IMR-90 (cell line): ENCODE measurements at regions not wholly inside any gene's neighbourhood (a gene's known extent, or its start where the extent isn't known, plus 50 kb on each side); places are given as distances from the start of the nearest gene placed in this dataset.

ENCODE experiments used
- ATAC-seq: fragments of 200-7000 bp; cut with Tn5 transposase; 2 replicates; pipeline ENCODE4 v1.9.1; 2020; ENCODE audit warnings: low read depth, mild to moderate bottlenecking, moderate library complexity
- BruUV-seq: library from RNA; stranded (reverse); fragments of 400-500 nt; replicated peaks from 2 replicates; lab custom pipeline; 2021; lab: Mats Ljungman, UMichigan
- CTCF ChIA-PET: fragments of 300-600 bp; formaldehyde crosslinking; extraction: SDS; loops from one replicate; lab custom pipeline; 2021; ENCODE audit warnings: antibody characterized with exemption; lab: Yijun Ruan, JAX
- POLR2A ChIA-PET: fragments of 300-600 bp; sonication (Branson Sonifier 250); formaldehyde crosslinking; loops from one replicate; lab custom pipeline; 2022; ENCODE audit warnings: antibody characterized with exemption; ENCODE audit not compliant: unreplicated experiment; lab: Charles Lee
- DNase-seq: peaks from one replicate; pipeline ENCODE4 v3.0.0; 2013
- H2AFZ ChIP-seq: replicated peaks from 2 replicates; pipeline ENCODE3; 2013; ENCODE audit warnings: low read length, mild to moderate bottlenecking; ENCODE audit not compliant: poor library complexity
- H2AK5ac ChIP-seq: 2 replicates; pipeline ENCODE4 v1.6.1; 2013; ENCODE audit warnings: low read depth, low read length, inconsistent platforms
- H2AK9ac ChIP-seq: replicated peaks from 2 replicates; pipeline ENCODE3; 2013; ENCODE audit warnings: mild to moderate bottlenecking, low read depth, low read length, moderate library complexity; ENCODE audit not compliant: poor library complexity
- H2BK120ac ChIP-seq: 2 replicates; pipeline ENCODE4 v1.6.1; 2013; ENCODE audit warnings: low read depth, low read length, inconsistent platforms
- H2BK15ac ChIP-seq: 3 replicates; pipeline ENCODE4 v1.6.1; 2013; ENCODE audit warnings: low read depth, low read length, inconsistent platforms
- H2BK20ac ChIP-seq: 2 replicates; pipeline ENCODE4 v1.6.1; 2013; ENCODE audit warnings: low read depth, mild to moderate bottlenecking, inconsistent platforms, low read length, moderate library complexity
- H2BK5ac ChIP-seq: 2 replicates; pipeline ENCODE4 v1.6.1; 2013; ENCODE audit warnings: mild to moderate bottlenecking, low read depth, low read length, inconsistent platforms; ENCODE audit not compliant: poor library complexity, severe bottlenecking
- H3K14ac ChIP-seq: replicated peaks from 2 replicates; pipeline ENCODE4 v1.6.1; 2013; ENCODE audit warnings: low read depth, low read length, inconsistent platforms
- H3K18ac ChIP-seq: 2 replicates; pipeline ENCODE4 v1.6.1; 2013; ENCODE audit warnings: low read depth, low read length, control low read depth
- H3K23ac ChIP-seq: 2 replicates; pipeline ENCODE4 v1.6.1; 2013; ENCODE audit warnings: low read depth, low read length, inconsistent platforms
- H3K27ac ChIP-seq: 2 replicates; pipeline ENCODE4 v1.5.1; 2013; ENCODE audit warnings: mild to moderate bottlenecking, control low read depth, low read length; ENCODE audit not compliant: insufficient read depth
- H3K27me3 ChIP-seq: 2 replicates; pipeline ENCODE4 v1.6.1; 2013; ENCODE audit warnings: low read length; ENCODE audit not compliant: control insufficient read depth, insufficient read depth
- H3K36me3 ChIP-seq: 2 replicates; pipeline ENCODE4 v1.6.1; 2013; ENCODE audit warnings: low read length, mixed read lengths; ENCODE audit not compliant: control insufficient read depth, insufficient read depth
- H3K4ac ChIP-seq: 2 replicates; pipeline ENCODE4 v1.6.1; 2013; ENCODE audit warnings: low read depth, low read length, inconsistent platforms
- H3K4me1 ChIP-seq: 2 replicates; pipeline ENCODE4 v1.6.1; 2013; ENCODE audit warnings: low read length, mixed read lengths; ENCODE audit not compliant: control insufficient read depth, insufficient read depth
- H3K4me2 ChIP-seq: 2 replicates; pipeline ENCODE4 v1.6.1; 2013; ENCODE audit warnings: low read depth, mild to moderate bottlenecking, control low read depth, low read length, moderate library complexity
- H3K4me3 ChIP-seq: 2 replicates; pipeline ENCODE4 v1.5.1; 2013; ENCODE audit warnings: low read depth, mild to moderate bottlenecking, control low read depth, low read length, moderate library complexity; ENCODE audit not compliant: insufficient read depth
- H3K56ac ChIP-seq: 2 replicates; pipeline ENCODE4 v1.6.1; 2013; ENCODE audit warnings: low read length, inconsistent platforms; ENCODE audit not compliant: insufficient read depth; ENCODE audit errors: extremely low read depth
- H3K79me1 ChIP-seq, 2 experiments: 2 replicates each; pipeline ENCODE4 v1.6.1; 2013; ENCODE audit warnings: low read length in 2 of 2, inconsistent platforms in 1 of 2, low read depth in 1 of 2
- H3K9ac ChIP-seq: 2 replicates; pipeline ENCODE4 v1.6.1; 2013; ENCODE audit warnings: low read depth, low read length, control low read depth
- H3K9me1 ChIP-seq: 2 replicates; pipeline ENCODE4 v1.6.1; 2013; ENCODE audit warnings: low read length, inconsistent platforms; ENCODE audit not compliant: insufficient read depth
- H3K9me3 ChIP-seq: 2 replicates; pipeline ENCODE4 v1.6.1; 2013; ENCODE audit warnings: low read length; ENCODE audit not compliant: control insufficient read depth, insufficient read depth
- H4K20me1 ChIP-seq: 2 replicates; pipeline ENCODE4 v1.6.1; 2013; ENCODE audit warnings: low read length, inconsistent platforms; ENCODE audit not compliant: insufficient read depth
- H4K5ac ChIP-seq: 2 replicates; pipeline ENCODE4 v1.6.1; 2013; ENCODE audit warnings: mild to moderate bottlenecking, low read depth, low read length, control low read depth
- H4K8ac ChIP-seq, 2 experiments: 2 replicates each; pipeline ENCODE4 v1.6.1; 2013; ENCODE audit warnings: low read depth in 2 of 2, low read length in 2 of 2, control low read depth in 1 of 2, inconsistent platforms in 1 of 2
- H4K91ac ChIP-seq: 2 replicates; pipeline ENCODE4 v1.6.1; 2013; ENCODE audit warnings: low read depth, low read length, inconsistent platforms; ENCODE audit not compliant: insufficient read depth
- BHLHE40 ChIP-seq: fragments of 150-350 bp; IDR thresholded peaks from 2 replicates; pipeline ENCODE4 v1.6.1; 2016; ENCODE audit warnings: mild to moderate bottlenecking, low read depth, low read length
- CEBPB ChIP-seq: IDR thresholded peaks from 2 replicates; pipeline ENCODE4 v1.6.1; 2012; ENCODE audit warnings: low read depth, low read length, improper control_type of control experiment
- ELK1 ChIP-seq: fragments of 150-350 bp; IDR thresholded peaks from 2 replicates; pipeline ENCODE4 v1.6.1; 2016; ENCODE audit warnings: low read depth, mild to moderate bottlenecking, low read length, moderate library complexity, borderline replicate concordance
- MAFK ChIP-seq: IDR thresholded peaks from 2 replicates; pipeline ENCODE4 v1.6.1; 2012; ENCODE audit warnings: low read depth, low read length, improper control_type of control experiment
- MXI1 ChIP-seq: IDR thresholded peaks from 2 replicates; pipeline ENCODE4 v1.6.1; 2012; ENCODE audit warnings: low read depth, mild to moderate bottlenecking, low read length, moderate library complexity, borderline replicate concordance
- NFE2L2 ChIP-seq: fragments of 150-350 bp; IDR thresholded peaks from 2 replicates; pipeline ENCODE4 v1.6.1; 2016; ENCODE audit warnings: low read depth, mild to moderate bottlenecking, low read length
- POLR2A ChIP-seq: IDR thresholded peaks from 2 replicates; pipeline ENCODE4 v1.6.1; 2012; ENCODE audit warnings: mild to moderate bottlenecking, low read depth, low read length
- SMC3 ChIP-seq: fragments of 150-350 bp; IDR thresholded peaks from 2 replicates; pipeline ENCODE4 v1.6.1; 2016; ENCODE audit warnings: low read depth, mild to moderate bottlenecking, antibody characterized with exemption, low read length, moderate library complexity
- WGBS, 2 experiments: methylation state at CpG; one replicate each; pipeline versions ENCODE4 v1.1.5 to v1.1.7; 2013; ENCODE audit warnings: missing lambda C conversion rate in 2 of 2; ENCODE audit not compliant: insufficient read length in 1 of 2; ENCODE audit errors: extremely low coverage in 2 of 2; 5-methylcytosine and 5-hydroxymethylcytosine counted together
- dilution Hi-C: fragments of 300-500 bp; cut with HindIII; formaldehyde crosslinking; loops from one replicate; pipeline ENCODE4 v1.14.3; 2018; ENCODE audit warnings: low sequenced_read_pairs; ENCODE audit not compliant: unreplicated experiment
- in situ Hi-C: fragments of 300-500 bp; cut with MboI; formaldehyde crosslinking; loops from 3 replicates; pipeline ENCODE4 v1.14.3; 2019; ENCODE audit warnings: low sequenced_read_pairs, inconsistent platforms, mixed read lengths
- intact Hi-C: fragments of 100-400 bp; cut with micrococcal nuclease; formaldehyde crosslinking; loops from 2 replicates; pipeline ENCODE4 v1.10.0; 2022

DNA sequence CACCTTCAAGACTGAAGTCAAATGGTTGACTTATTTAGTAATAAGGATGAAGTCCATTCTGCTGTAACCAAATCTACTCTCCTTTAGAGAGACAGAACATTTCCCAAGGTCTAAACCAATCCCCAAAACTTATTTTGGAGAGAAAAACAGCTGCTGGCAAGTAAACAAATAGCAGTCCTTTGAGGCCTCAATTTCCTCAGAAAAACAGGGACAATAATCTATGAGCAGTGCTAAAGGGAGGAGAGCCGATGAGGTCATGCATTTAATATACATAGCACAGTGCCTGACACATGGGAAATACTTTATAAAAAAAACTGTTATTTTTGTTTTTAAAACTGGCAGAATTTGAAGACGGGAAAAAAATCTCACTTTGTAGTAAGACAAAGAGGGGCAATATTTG lies 526.0 kb downstream of the EPM2A start:
- no peak overlapping the region for H4K8ac ChIP-seq
- H3K4ac ChIP-seq, result no peak overlapping the region
- TF ChIP-seq NFE2L2 (no peak), SMC3 (no peak), MXI1 (no peak), CEBPB (no peak), MAFK (no peak), BHLHE40 (no peak), ELK1 (no peak), POLR2A (no peak)
- H2AK9ac ChIP-seq, result no peak overlapping the region
- H3K79me1 ChIP-seq, result no peaks in the 10 kb centered on the region
- H3K23ac ChIP-seq, result no peak overlapping the region
- no peaks in the 10 kb centered on the region for H4K20me1 ChIP-seq
- ATAC-seq (no peak), DNase-seq (no peak)
- no peak overlapping the region for H4K91ac ChIP-seq
- H4K5ac ChIP-seq, result no peak overlapping the region
- in situ Hi-C loops (loop anchor here (25.0 kb wide), 1 partner anchor 1097 kb away; no protein-coding TSS in a partner anchor), dilution Hi-C loops (no loop called here), intact Hi-C loops (no loop called here)
- no peak overlapping the region for H2BK15ac ChIP-seq
- ChIA-PET POLR2A (no interaction called here), CTCF (no interaction called here)
- H3K9me3 ChIP-seq, result no peaks in the 10 kb centered on the region
- peaks cover 7% of the 10 kb centered on the region; the same call in 1 of the 2 replicates for H3K9me1 ChIP-seq
- H2AFZ ChIP-seq, result no peak overlapping the region
- 100% methylated on average over 1 of the region's 2 CpGs; no CpG with 5 or more reads in 1 of the 2 experiments for WGBS, 2 experiments
- no peaks in the 10 kb centered on the region for H3K36me3 ChIP-seq
- H2BK5ac ChIP-seq, result no peak overlapping the region
- no peak overlapping the region for H3K14ac ChIP-seq
- no peak overlapping the region for H3K4me3 ChIP-seq
- no peak overlapping the region for H2BK20ac ChIP-seq
- no peak overlapping the region for H3K18ac ChIP-seq
- peaks cover 2% of the 10 kb centered on the region; the same call in 1 of the 2 replicates for H3K4me1 ChIP-seq
- H3K27ac ChIP-seq, result no peak overlapping the region
- no TSS peak for BruUV-seq
- H3K4me2 ChIP-seq, result no peak overlapping the region
- no peak overlapping the region for H3K56ac ChIP-seq
- H3K9ac ChIP-seq, result no peak overlapping the region
- no peaks in the 10 kb centered on the region for H3K27me3 ChIP-seq
- no peak overlapping the region for H2AK5ac ChIP-seq
- no peak overlapping the region for H2BK120ac ChIP-seq
